ENCODE measurements at regions not wholly inside any gene's neighbourhood (a gene's known extent, or its start where the extent isn't known, plus 50 kb on each side); places are given as distances from the start of the nearest gene placed in this dataset.

DNA sequence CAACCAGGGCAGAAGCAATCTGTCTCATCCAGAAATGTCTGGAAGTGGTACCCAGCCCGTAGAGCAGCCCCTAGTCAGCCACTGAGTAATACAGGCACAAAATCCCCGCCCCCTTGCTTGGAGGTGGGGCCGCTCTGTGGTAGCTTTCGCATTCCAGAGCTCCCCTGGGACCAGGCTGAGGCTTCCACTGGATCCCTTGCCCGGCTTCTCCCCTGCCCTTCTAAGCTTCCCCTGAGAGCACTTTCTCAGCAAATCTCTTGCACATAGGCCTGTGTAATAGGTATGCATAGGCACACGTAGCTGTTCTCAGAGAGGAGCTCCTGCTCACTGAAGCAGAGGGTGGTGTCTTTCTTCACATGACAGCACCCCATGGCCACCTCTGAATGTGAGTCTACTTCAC, 144.2 kb downstream of the BMS1 start:
- TF ChIP-seq, protein P1, sequence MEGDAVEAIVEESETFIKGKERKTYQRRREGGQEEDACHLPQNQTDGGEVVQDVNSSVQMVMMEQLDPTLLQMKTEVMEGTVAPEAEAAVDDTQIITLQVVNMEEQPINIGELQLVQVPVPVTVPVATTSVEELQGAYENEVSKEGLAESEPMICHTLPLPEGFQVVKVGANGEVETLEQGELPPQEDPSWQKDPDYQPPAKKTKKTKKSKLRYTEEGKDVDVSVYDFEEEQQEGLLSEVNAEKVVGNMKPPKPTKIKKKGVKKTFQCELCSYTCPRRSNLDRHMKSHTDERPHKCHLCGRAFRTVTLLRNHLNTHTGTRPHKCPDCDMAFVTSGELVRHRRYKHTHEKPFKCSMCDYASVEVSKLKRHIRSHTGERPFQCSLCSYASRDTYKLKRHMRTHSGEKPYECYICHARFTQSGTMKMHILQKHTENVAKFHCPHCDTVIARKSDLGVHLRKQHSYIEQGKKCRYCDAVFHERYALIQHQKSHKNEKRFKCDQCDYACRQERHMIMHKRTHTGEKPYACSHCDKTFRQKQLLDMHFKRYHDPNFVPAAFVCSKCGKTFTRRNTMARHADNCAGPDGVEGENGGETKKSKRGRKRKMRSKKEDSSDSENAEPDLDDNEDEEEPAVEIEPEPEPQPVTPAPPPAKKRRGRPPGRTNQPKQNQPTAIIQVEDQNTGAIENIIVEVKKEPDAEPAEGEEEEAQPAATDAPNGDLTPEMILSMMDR (IDR thresholded peaks at IDR 0.05) = no peak
- no peak for TF ChIP-seq EZH2 (IDR thresholded peaks at IDR 0.05)
- no peak for TF ChIP-seq EZH2phosphoT487 (IDR thresholded peaks at IDR 0.05)
